B cell (primary cell): ENCODE measurements at regions not wholly inside any gene's neighbourhood (a gene's known extent, or its start where the extent isn't known, plus 50 kb on each side); places are given as distances from the start of the nearest gene placed in this dataset.

Experiments used
- ATAC-seq: fragments of 200-7000 bp; cut with Tn5 transposase; one replicate; pipeline ENCODE4 v1.10.0; 2021; ENCODE audit warnings: low read depth, mild to moderate bottlenecking, moderate number of reproducible peaks, moderate library complexity
- CTCF ChIA-PET: fragments of 350-600 bp; sonication (Branson Sonifier 250); formaldehyde crosslinking; loops from one replicate; lab custom pipeline; 2021; ENCODE audit warnings: antibody characterized with exemption, inconsistent platforms; lab: Charles Lee
- POLR2A ChIA-PET: fragments of 350-600 bp; sonication (Branson Sonifier 250); formaldehyde crosslinking; loops from one replicate; lab custom pipeline; 2021; ENCODE audit warnings: antibody characterized with exemption; lab: Charles Lee
- DNase-seq: peaks from one replicate; pipeline ENCODE4 v3.0.0; 2013
- H2AFZ ChIP-seq: 2 replicates; pipeline ENCODE4 v1.6.1; 2012; ENCODE audit warnings: mild to moderate bottlenecking, low read depth, low read length; ENCODE audit not compliant: insufficient read depth, poor library complexity, severe bottlenecking
- H3K27ac ChIP-seq, 2 donors: 1 replicate in 1 of 2; 2 replicates in 1 of 2; pipeline ENCODE4 v1.5.1; 2012 to 2013; ENCODE audit warnings: low read length in 2 of 2, mild to moderate bottlenecking in 2 of 2, moderate library complexity in 1 of 2
- H3K27me3 ChIP-seq, 4 experiments: fragments of 200-600 bp in 1 of 4; sonication (generic) in 1 of 4; replicated peaks in 1 of 4; 1 replicate in 2 of 4; 2 replicates in 2 of 4; pipeline versions ENCODE4 v1.6.1 to v1.7.0; 2013 to 2016; ENCODE audit warnings: low read length in 3 of 4, mild to moderate bottlenecking in 2 of 4, mixed read lengths in 1 of 4, moderate library complexity in 1 of 4; ENCODE audit not compliant: insufficient read depth in 4 of 4, control insufficient read depth in 3 of 4; ENCODE audit errors: control extremely low read depth in 1 of 4
- H3K36me3 ChIP-seq, 2 experiments: replicated peaks in 1 of 2; 1 replicate in 1 of 2; 2 replicates in 1 of 2; pipeline versions ENCODE4 v1.6.1 to v1.7.1; 2013; ENCODE audit warnings: low read length in 1 of 2; ENCODE audit not compliant: insufficient read depth in 2 of 2, control insufficient read depth in 1 of 2; ENCODE audit errors: control extremely low read depth in 1 of 2, extremely low read depth in 1 of 2
- H3K4me1 ChIP-seq, 2 donors: fragments of 200-600 bp in 1 of 2; sonication (generic) in 1 of 2; 1 replicate in 1 of 2; 2 replicates in 1 of 2; pipeline versions ENCODE4 v1.5.1 to v1.6.1; 2013 to 2017; ENCODE audit warnings: low read length in 2 of 2; ENCODE audit not compliant: control insufficient read depth in 2 of 2, insufficient read depth in 2 of 2
- H3K4me2 ChIP-seq: replicated peaks from 2 replicates; pipeline ENCODE3; 2012; ENCODE audit warnings: mild to moderate bottlenecking, low read depth, low read length; ENCODE audit not compliant: poor library complexity, severe bottlenecking
- H3K4me3 ChIP-seq, 5 experiments: fragments of 200-600 bp in 1 of 5; sonication (generic) in 1 of 5; 1 replicate in 3 of 5; 2 replicates in 2 of 5; pipeline versions ENCODE4 v1.5.1 to v1.7.0; 2011 to 2016; ENCODE audit warnings: low read length in 4 of 5, mild to moderate bottlenecking in 4 of 5, low read depth in 2 of 5, control low read depth in 1 of 5, moderate library complexity in 1 of 5; ENCODE audit not compliant: insufficient read depth in 1 of 5; ENCODE audit errors: control extremely low read depth in 1 of 5, extremely low read depth in 1 of 5
- H3K79me2 ChIP-seq: fragments of 200-600 bp; sonication (generic); one replicate; pipeline ENCODE4 v1.6.0; 2016; ENCODE audit warnings: low read length; ENCODE audit not compliant: control insufficient read depth, insufficient read depth
- H3K9ac ChIP-seq: fragments of 200-600 bp; sonication (generic); 2 replicates; pipeline ENCODE4 v1.6.1; 2017; ENCODE audit warnings: mild to moderate bottlenecking, low read length, moderate library complexity
- H3K9me3 ChIP-seq, 3 donors: one replicate each; pipeline versions ENCODE4 v1.6.1 to v1.7.1; 2013; ENCODE audit warnings: low read length in 2 of 3; ENCODE audit not compliant: control insufficient read depth in 2 of 3, insufficient read depth in 1 of 3; ENCODE audit errors: control extremely low read depth in 1 of 3
- H4K20me1 ChIP-seq: 2 replicates; pipeline ENCODE4 v1.6.0; 2012; ENCODE audit warnings: mild to moderate bottlenecking, low read length; ENCODE audit not compliant: insufficient read depth, control insufficient read depth, poor library complexity, severe bottlenecking
- H3K27ac Mint-ChIP-seq: one replicate; pipeline ENCODE4 v1.8.0; 2021; ENCODE audit warnings: mixed read lengths
- H3K27me3 Mint-ChIP-seq: one replicate; pipeline ENCODE4 v1.8.0; 2021; ENCODE audit warnings: mixed read lengths
- H3K4me1 Mint-ChIP-seq: one replicate; pipeline ENCODE4 v1.8.0; 2021; ENCODE audit warnings: mixed read lengths
- H3K4me3 Mint-ChIP-seq: one replicate; pipeline ENCODE4 v1.8.0; 2021; ENCODE audit warnings: mixed read lengths
- H3K9me3 Mint-ChIP-seq: one replicate; pipeline ENCODE4 v1.8.0; 2022; ENCODE audit warnings: mixed read lengths; ENCODE audit not compliant: insufficient read depth
- EZH2 ChIP-seq: IDR thresholded peaks from 2 replicates; pipeline ENCODE4 v1.6.1; 2012; ENCODE audit warnings: borderline replicate concordance, low read depth, mild to moderate bottlenecking, moderate library complexity, low read length; ENCODE audit not compliant: insufficient read depth, poor library complexity, severe bottlenecking
- WGBS: methylation state at CpG from one replicate; pipeline ENCODE4 v1.1.5; 2013; ENCODE audit warnings: missing lambda C conversion rate; ENCODE audit not compliant: insufficient coverage; 5-methylcytosine and 5-hydroxymethylcytosine counted together
- intact Hi-C: fragments of 100-400 bp; cut with micrococcal nuclease; formaldehyde crosslinking; loops from one replicate; pipeline ENCODE4 v1.10.0; 2022
- TF ChIP-seq, protein P1 (sequence below): fragments of 200-600 bp; IDR thresholded peaks from one replicate; pipeline ENCODE4 v1.8.0; 2022; ENCODE audit warnings: antibody characterized with exemption, mild to moderate bottlenecking

DNA sequence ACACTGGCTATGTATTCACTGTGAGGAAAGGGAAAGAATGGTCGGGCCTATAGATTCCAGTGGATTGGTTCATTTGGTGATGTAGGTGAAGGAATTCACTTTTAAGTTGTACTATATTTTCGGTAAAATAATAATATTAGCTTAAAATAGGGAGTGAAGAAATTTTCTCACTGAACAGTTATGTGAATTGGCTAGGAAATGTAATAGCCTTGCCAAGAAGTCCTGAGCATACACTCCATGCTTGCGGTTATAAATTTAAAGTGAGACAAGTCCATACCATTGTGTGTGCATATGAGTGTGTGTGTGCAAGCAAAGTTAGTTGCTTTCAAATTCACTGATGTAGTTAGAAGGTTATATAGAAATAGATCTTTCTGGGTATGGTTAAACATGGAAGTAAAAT, 1651.0 kb downstream of the NCAM2 start:
- no peak overlapping the region for H3K4me2 ChIP-seq
- CTCF ChIA-PET, result no interaction called here
- ATAC-seq, result no peak
- TF ChIP-seq, protein P1, sequence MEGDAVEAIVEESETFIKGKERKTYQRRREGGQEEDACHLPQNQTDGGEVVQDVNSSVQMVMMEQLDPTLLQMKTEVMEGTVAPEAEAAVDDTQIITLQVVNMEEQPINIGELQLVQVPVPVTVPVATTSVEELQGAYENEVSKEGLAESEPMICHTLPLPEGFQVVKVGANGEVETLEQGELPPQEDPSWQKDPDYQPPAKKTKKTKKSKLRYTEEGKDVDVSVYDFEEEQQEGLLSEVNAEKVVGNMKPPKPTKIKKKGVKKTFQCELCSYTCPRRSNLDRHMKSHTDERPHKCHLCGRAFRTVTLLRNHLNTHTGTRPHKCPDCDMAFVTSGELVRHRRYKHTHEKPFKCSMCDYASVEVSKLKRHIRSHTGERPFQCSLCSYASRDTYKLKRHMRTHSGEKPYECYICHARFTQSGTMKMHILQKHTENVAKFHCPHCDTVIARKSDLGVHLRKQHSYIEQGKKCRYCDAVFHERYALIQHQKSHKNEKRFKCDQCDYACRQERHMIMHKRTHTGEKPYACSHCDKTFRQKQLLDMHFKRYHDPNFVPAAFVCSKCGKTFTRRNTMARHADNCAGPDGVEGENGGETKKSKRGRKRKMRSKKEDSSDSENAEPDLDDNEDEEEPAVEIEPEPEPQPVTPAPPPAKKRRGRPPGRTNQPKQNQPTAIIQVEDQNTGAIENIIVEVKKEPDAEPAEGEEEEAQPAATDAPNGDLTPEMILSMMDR, result no peak
- TF ChIP-seq EZH2, result no peak
- no peak overlapping the region for H3K27ac ChIP-seq
- H3K4me1 ChIP-seq, result no peaks in the 10 kb centered on the region
- intact Hi-C loops, result no loop called here
- H3K4me3 Mint-ChIP-seq, result no peak overlapping the region
- no peaks in the 10 kb centered on the region for H3K27me3 Mint-ChIP-seq
- H3K4me1 Mint-ChIP-seq, result no peaks in the 10 kb centered on the region
- H3K36me3 ChIP-seq, result no peaks in the 10 kb centered on the region
- WGBS, result 100% methylated on average over 1 of the region's 3 CpGs
- no peaks in the 10 kb centered on the region for H3K9me3 ChIP-seq
- H3K27ac Mint-ChIP-seq, result no peak overlapping the region
- no peak overlapping the region for H2AFZ ChIP-seq
- no peak for DNase-seq
- no peaks in the 10 kb centered on the region for H3K27me3 ChIP-seq
- H4K20me1 ChIP-seq, result no peaks in the 10 kb centered on the region
- no peaks in the 10 kb centered on the region for H3K9me3 Mint-ChIP-seq
- H3K79me2 ChIP-seq, result no peaks in the 10 kb centered on the region
- POLR2A ChIA-PET, result no interaction called here
- H3K4me3 ChIP-seq, result no peak overlapping the region
- H3K9ac ChIP-seq, result no peak overlapping the region

- Mint-ChIP-seq H3K27me3 (no peaks in the 10 kb centered on the region), H3K27ac (no peak overlapping the region), H3K9me3 (no peaks in the 10 kb centered on the region), H3K4me1 (no peaks in the 10 kb centered on the region), H3K4me3 (no peak overlapping the region)
- no peaks in the 10 kb centered on the region for H3K27me3 ChIP-seq
- WGBS, result 22% methylated on average over 1 of the region's 1 CpG
- H3K36me3 ChIP-seq, result no peaks in the 10 kb centered on the region
- ATAC-seq (no peak), DNase-seq (no peak)
- no peak overlapping the region for H2AFZ ChIP-seq
- H3K4me3 ChIP-seq, result no peak overlapping the region
- no peaks in the 10 kb centered on the region for H3K79me2 ChIP-seq
- no peaks in the 10 kb centered on the region for H4K20me1 ChIP-seq
- H3K4me1 ChIP-seq, result no peaks in the 10 kb centered on the region
- POLR2A ChIA-PET, result no interaction called here
- H3K9me3 ChIP-seq, result no peaks in the 10 kb centered on the region
- no peak overlapping the region for H3K9ac ChIP-seq
- intact Hi-C loops, result no loop called here
- TF ChIP-seq, protein P1, result no peak
- no peak for TF ChIP-seq EZH2
- H3K27ac ChIP-seq, result no peak overlapping the region
- CTCF ChIA-PET, result interaction anchor here (0.7 kb wide), 1 partner anchor 103 kb away, joined by 3 read pairs; no protein-coding TSS in a partner anchor
- H3K4me2 ChIP-seq, result no peak overlapping the region
Measured at GRCh38 chr21:22650226-22650625, 1652.0 kb downstream of the NCAM2 start.
